HG03457 (cell line): ENCODE measurements at regions not wholly inside any gene's neighbourhood (a gene's known extent, or its start where the extent isn't known, plus 50 kb on each side); places are given as distances from the start of the nearest gene placed in this dataset.
A peak's percentile ranks its signal among the peaks of the same experiment; 100 is the strongest.
"Not testable (repeated sequence)": the region's sequence is repeated elsewhere in the genome, so short reads cannot be mapped to it uniquely, and the experiment has no call there.

ENCODE experiments used
- ATAC-seq: cut with Tn5 transposase; IDR thresholded peaks from one replicate; pipeline ENCODE4 v1.9.1; 2021; ENCODE audit warnings: moderate number of reproducible peaks; ENCODE audit not compliant: unreplicated experiment

- ATAC-seq = no peak
Observed at GRCh38 chr22:25407226-25407858, 157.1 kb upstream of the GRK3 start.

- no peak for ATAC-seq
Observed at GRCh38 chr22:25407859-25408229, 156.6 kb upstream of the GRK3 start.

- no peak for ATAC-seq
Observed at GRCh38 chr22:25409240-25409639, 155.2 kb upstream of the GRK3 start.

- ATAC-seq = no peak
Observed at GRCh38 chr22:25410849-25411248, 153.6 kb upstream of the GRK3 start.

GRCh38 chr22:25413620-25414019 lies 150.9 kb upstream of the GRK3 start:
- no peak for ATAC-seq

GRCh38 chr22:25415731-25416130 lies 148.7 kb upstream of the GRK3 start:
- not testable (repeated sequence) for ATAC-seq

GRCh38 chr22:25417826-25418225 lies 146.6 kb upstream of the GRK3 start:
- ATAC-seq = not testable (repeated sequence)

- no peak for ATAC-seq
Observed at GRCh38 chr22:25419247-25420113, 145.0 kb upstream of the GRK3 start.

- ATAC-seq = not testable (repeated sequence)
Observed at GRCh38 chr22:25420114-25420441, 144.4 kb upstream of the GRK3 start.

GRCh38 chr22:25420471-25420924 lies 144.0 kb upstream of the GRK3 start:
- ATAC-seq = no peak

GRCh38 chr22:25420925-25421904 lies 143.3 kb upstream of the GRK3 start:
- ATAC-seq = no peak

GRCh38 chr22:25426530-25427308 lies 137.8 kb upstream of the GRK3 start:
- not testable (repeated sequence) for ATAC-seq

GRCh38 chr22:25431637-25432342 lies 132.7 kb upstream of the GRK3 start:
- ATAC-seq = not testable (repeated sequence)

GRCh38 chr22:25433381-25433970 lies 131.0 kb upstream of the GRK3 start:
- not testable (repeated sequence) for ATAC-seq

- ATAC-seq = no peak
Observed at GRCh38 chr22:25437414-25438160, 126.9 kb upstream of the GRK3 start.

GRCh38 chr22:25447067-25447685 lies 117.3 kb upstream of the GRK3 start:
- ATAC-seq = no peak

GRCh38 chr22:25447686-25448434 lies 116.6 kb upstream of the GRK3 start:
- ATAC-seq = peak; percentile 56
